Aorta (tissue), 5 donors: ENCODE measurements at regions not wholly inside any gene's neighbourhood (a gene's known extent, or its start where the extent isn't known, plus 50 kb on each side); places are given as distances from the start of the nearest gene placed in this dataset.
"Not testable (repeated sequence)": the region's sequence is repeated elsewhere in the genome, so short reads cannot be mapped to it uniquely, and the experiment has no call there.

Experiments
- ATAC-seq: fragments of 200-7000 bp; cut with Tn5 transposase; one replicate; pipeline ENCODE4 v1.9.1; 2022; ENCODE audit warnings: moderate library complexity; ENCODE audit not compliant: low FRiP score
- DNase-seq, 2 donors: peaks; one replicate each; pipeline ENCODE4 v3.0.0-alpha.2; 2020
- H3K27ac ChIP-seq, 2 donors: one replicate each; pipeline ENCODE4 v1.5.1; 2013; ENCODE audit warnings: low read length in 2 of 2, mild to moderate bottlenecking in 2 of 2, moderate library complexity in 2 of 2, control low read depth in 1 of 2, inconsistent platforms in 1 of 2, low read depth in 1 of 2
- H3K27me3 ChIP-seq, 2 donors: one replicate each; pipeline ENCODE4 v1.6.1; 2013; ENCODE audit warnings: control low read depth in 1 of 2, low read length in 1 of 2, mild to moderate bottlenecking in 1 of 2, moderate library complexity in 1 of 2; ENCODE audit not compliant: insufficient read depth in 2 of 2, control insufficient read depth in 1 of 2
- H3K36me3 ChIP-seq, 2 donors: one replicate each; pipeline ENCODE4 v1.6.1; 2013; ENCODE audit warnings: control low read depth in 1 of 2, low read length in 1 of 2, mild to moderate bottlenecking in 1 of 2; ENCODE audit not compliant: insufficient read depth in 2 of 2, control insufficient read depth in 1 of 2
- H3K4me1 ChIP-seq, 2 donors: one replicate each; pipeline ENCODE4 v1.6.1; 2013; ENCODE audit warnings: low read length in 2 of 2, control low read depth in 1 of 2, mild to moderate bottlenecking in 1 of 2, moderate library complexity in 1 of 2; ENCODE audit not compliant: insufficient read depth in 2 of 2, control insufficient read depth in 1 of 2
- H3K4me3 ChIP-seq, 2 donors: one replicate each; pipeline ENCODE4 v1.5.1; 2013; ENCODE audit warnings: low read length in 2 of 2, control low read depth in 1 of 2, mild to moderate bottlenecking in 1 of 2
- H3K9me3 ChIP-seq: one replicate; pipeline ENCODE4 v1.6.1; 2013; ENCODE audit warnings: mild to moderate bottlenecking, low read length; ENCODE audit not compliant: control insufficient read depth
- WGBS, 2 donors: extraction: QIAGEN DNeasy Blood & Tissue Kit; methylation state at CpG; one replicate each; pipeline ENCODE4 v1.1.7; 2013; 5-methylcytosine and 5-hydroxymethylcytosine counted together
- intact Hi-C, 2 donors: fragments of 100-400 bp; cut with DNase I; formaldehyde crosslinking; loops; one replicate each; pipeline versions ENCODE4 v1.14.2 to v1.15.0; 2022
- donor health status: healthy with polysubstance abuse.
- donor health status: Bipolar disorder and iron deficiency.
- donor health status: DM: no; HTN: no; CAD: no.
- donor health status: DM: no; HTN: no; CAD: no.
- donor health status: DM: yes; HTN: yes; CAD: no.

GRCh38 chr3:6406923-6407322, 454.0 kb upstream of the GRM7 start:
- WGBS, 2 donors = 83 to 84% methylated on average over 4 of the region's 4 CpGs
- ATAC-seq, intact Hi-C loops, H3K36me3 ChIP-seq, H3K27me3 ChIP-seq, H3K4me1 ChIP-seq, H3K4me3 ChIP-seq, H3K9me3 ChIP-seq, DNase-seq, H3K27ac ChIP-seq: not testable (repeated sequence)

GRCh38 chr3:6416049-6416661, 444.8 kb upstream of the GRM7 start:
- ATAC-seq = no peak
- DNase-seq = no peak
- intact Hi-C loops = no loop called here
- Histone ChIP-seq H3K36me3 (no peaks in the 10 kb centered on the region), H3K4me3 (no peak overlapping the region), H3K9me3 (no peaks in the 10 kb centered on the region), H3K4me1 (no peaks in the 10 kb centered on the region), H3K27ac (no peak overlapping the region), H3K27me3 (no peaks in the 10 kb centered on the region)
- 82 to 83% methylated on average over 4 of the region's 4 CpGs for WGBS, 2 donors

GRCh38 chr3:6417174-6417573, 443.7 kb upstream of the GRM7 start:
- intact Hi-C loops = no loop called here
- H3K4me3 ChIP-seq = no peak overlapping the region
- no peaks in the 10 kb centered on the region for H3K36me3 ChIP-seq
- 67 to 68% methylated on average over 4 of the region's 4 CpGs for WGBS, 2 donors
- no peaks in the 10 kb centered on the region for H3K27me3 ChIP-seq
- H3K27ac ChIP-seq = no peak overlapping the region
- H3K4me1 ChIP-seq = no peaks in the 10 kb centered on the region
- no peaks in the 10 kb centered on the region for H3K9me3 ChIP-seq
- ATAC-seq (no peak), DNase-seq (no peak)

- Histone ChIP-seq H3K36me3 (no peaks in the 10 kb centered on the region), H3K4me3 (no peak overlapping the region), H3K9me3 (no peaks in the 10 kb centered on the region), H3K27me3 (no peaks in the 10 kb centered on the region), H3K4me1 (no peaks in the 10 kb centered on the region), H3K27ac (no peak overlapping the region)
- intact Hi-C loops = no loop called here
- WGBS, 2 donors = 91 to 94% methylated on average over 1 of the region's 1 CpG
- DNase-seq (no peak), ATAC-seq (no peak)
Measured at GRCh38 chr3:6418485-6418884, 442.4 kb upstream of the GRM7 start.

- Histone ChIP-seq H3K4me1 (no peaks in the 10 kb centered on the region), H3K9me3 (peaks cover 8% of the 10 kb centered on the region), H3K27ac (no peak overlapping the region), H3K36me3 (no peaks in the 10 kb centered on the region), H3K4me3 (no peak overlapping the region), H3K27me3 (no peaks in the 10 kb centered on the region)
- WGBS, 2 donors = 58 to 63% methylated on average over 4 of the region's 4 CpGs
- ATAC-seq (no peak), DNase-seq (no peak)
- intact Hi-C loops = no loop called here
Measured at GRCh38 chr3:6421666-6422445, 439.1 kb upstream of the GRM7 start.

- DNase-seq (no peak), ATAC-seq (no peak)
- Histone ChIP-seq H3K27me3 (no peaks in the 10 kb centered on the region), H3K27ac (no peak overlapping the region), H3K9me3 (peaks cover 8% of the 10 kb centered on the region), H3K36me3 (no peaks in the 10 kb centered on the region), H3K4me1 (no peaks in the 10 kb centered on the region), H3K4me3 (no peak overlapping the region)
- intact Hi-C loops = no loop called here
- 82 to 86% methylated on average over 6 of the region's 6 CpGs for WGBS, 2 donors
Measured at GRCh38 chr3:6425289-6425820, 435.6 kb upstream of the GRM7 start.

GRCh38 chr3:6428276-6428675, 432.6 kb upstream of the GRM7 start:
- H3K36me3 ChIP-seq, intact Hi-C loops, DNase-seq, H3K4me3 ChIP-seq, H3K4me1 ChIP-seq, H3K27ac ChIP-seq, ATAC-seq, H3K27me3 ChIP-seq, H3K9me3 ChIP-seq: not testable (repeated sequence)
- 99 to 100% methylated on average over 2 of the region's 2 CpGs for WGBS, 2 donors

- H3K4me3 ChIP-seq = no peak overlapping the region
- H3K27ac ChIP-seq = no peak overlapping the region
- 89 to 93% methylated on average over 1 of the region's 1 CpG for WGBS, 2 donors
- H3K27me3 ChIP-seq = no peaks in the 10 kb centered on the region
- no peaks in the 10 kb centered on the region for H3K36me3 ChIP-seq
- H3K9me3 ChIP-seq = peaks cover 1% of the 10 kb centered on the region
- H3K4me1 ChIP-seq = no peaks in the 10 kb centered on the region
- intact Hi-C loops = no loop called here
- ATAC-seq (no peak), DNase-seq (no peak)
Measured at GRCh38 chr3:6435951-6436350, 425.0 kb upstream of the GRM7 start.

GRCh38 chr3:6437631-6438030, 423.3 kb upstream of the GRM7 start:
- no peak for DNase-seq
- Histone ChIP-seq H3K36me3 (no peaks in the 10 kb centered on the region), H3K4me1 (no peaks in the 10 kb centered on the region), H3K27me3 (no peaks in the 10 kb centered on the region), H3K4me3 (no peak overlapping the region), H3K27ac (no peak overlapping the region), H3K9me3 (peaks cover 1% of the 10 kb centered on the region)
- 46 to 71% methylated on average over 3 of the region's 3 CpGs for WGBS, 2 donors
- ATAC-seq = no peak
- intact Hi-C loops = no loop called here
